GM18873 (cell line): ENCODE measurements at regions not wholly inside any gene's neighbourhood (a gene's known extent, or its start where the extent isn't known, plus 50 kb on each side); places are given as distances from the start of the nearest gene placed in this dataset.

Experiments used
- ATAC-seq: cut with Tn5 transposase; IDR thresholded peaks from one replicate; pipeline ENCODE4 v1.9.1; 2021; ENCODE audit warnings: mild to moderate bottlenecking, moderate library complexity, moderate number of reproducible peaks; ENCODE audit not compliant: unreplicated experiment, low FRiP score

- no peak for ATAC-seq
Measured at GRCh38 chr1:234755449-234755863, 145.5 kb upstream of the IRF2BP2 start.

- no peak for ATAC-seq
Measured at GRCh38 chr1:234753979-234754378, 144.0 kb upstream of the IRF2BP2 start.

GRCh38 chr1:234752927-234753326 is 142.9 kb upstream of the IRF2BP2 start:
- ATAC-seq = no peak

- no peak for ATAC-seq
Measured at GRCh38 chr1:234751678-234752077, 141.7 kb upstream of the IRF2BP2 start.

GRCh38 chr1:234750922-234751627 is 141.1 kb upstream of the IRF2BP2 start:
- no peak for ATAC-seq

- ATAC-seq = no peak
Measured at GRCh38 chr1:234748713-234749112, 138.7 kb upstream of the IRF2BP2 start.

GRCh38 chr1:234748066-234748465 is 138.1 kb upstream of the IRF2BP2 start:
- no peak for ATAC-seq

- no peak for ATAC-seq
Measured at GRCh38 chr1:234746798-234747196, 136.8 kb upstream of the IRF2BP2 start.

GRCh38 chr1:234745844-234746797 is 136.1 kb upstream of the IRF2BP2 start:
- ATAC-seq = no peak

GRCh38 chr1:234745276-234745675 is 135.3 kb upstream of the IRF2BP2 start:
- no peak for ATAC-seq

GRCh38 chr1:234743791-234744611 is 134.0 kb upstream of the IRF2BP2 start:
- no peak for ATAC-seq

- no peak for ATAC-seq
Measured at GRCh38 chr1:234742622-234743021, 132.6 kb upstream of the IRF2BP2 start.

GRCh38 chr1:234737967-234738314 is 128.0 kb upstream of the IRF2BP2 start:
- ATAC-seq = no peak

GRCh38 chr1:234735916-234736315 is 125.9 kb upstream of the IRF2BP2 start:
- no peak for ATAC-seq

GRCh38 chr1:234735476-234735875 is 125.5 kb upstream of the IRF2BP2 start:
- ATAC-seq = no peak

- no peak for ATAC-seq
Measured at GRCh38 chr1:234734869-234735268, 124.9 kb upstream of the IRF2BP2 start.

GRCh38 chr1:234734412-234734835 is 124.4 kb upstream of the IRF2BP2 start:
- ATAC-seq = no peak

GRCh38 chr1:234733427-234733826 is 123.4 kb upstream of the IRF2BP2 start:
- no peak for ATAC-seq

GRCh38 chr1:234732671-234733390 is 122.9 kb upstream of the IRF2BP2 start:
- no peak for ATAC-seq

- no peak for ATAC-seq
Measured at GRCh38 chr1:234732260-234732659, 122.3 kb upstream of the IRF2BP2 start.
